ENCODE measurements at regions not wholly inside any gene's neighbourhood (a gene's known extent, or its start where the extent isn't known, plus 50 kb on each side); places are given as distances from the start of the nearest gene placed in this dataset.
A peak's percentile ranks its signal among the peaks of the same experiment; 100 is the strongest.

DNA sequence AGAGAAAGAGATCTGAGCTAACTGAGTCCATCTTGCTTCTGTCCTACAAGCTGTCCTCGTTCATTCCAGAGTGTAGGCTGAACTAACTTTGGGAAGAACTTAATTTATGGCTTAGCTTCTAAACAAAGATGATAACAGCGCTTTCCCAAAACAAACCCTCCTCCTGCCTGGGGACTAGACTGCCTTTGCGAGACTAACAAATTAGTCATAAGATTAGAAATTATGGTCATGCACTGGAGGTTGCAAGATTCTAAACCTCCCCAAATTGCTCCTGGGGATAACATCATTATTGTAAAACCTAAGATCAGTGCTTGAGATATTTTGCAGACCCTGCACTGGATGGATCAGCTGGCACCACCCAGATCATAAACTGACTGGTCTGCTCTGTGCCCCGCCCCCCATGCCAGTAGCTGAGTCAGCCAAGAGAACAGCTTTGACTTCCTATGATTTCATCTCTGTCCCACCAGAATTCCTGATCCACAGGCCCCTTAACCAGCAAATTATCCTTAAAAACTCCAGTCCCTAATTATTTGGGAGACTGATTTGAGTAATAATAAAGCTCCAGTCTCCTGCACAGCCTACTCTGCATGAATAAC is 883.3 kb downstream of the TRIML1 start:
- peak; percentile 85 for DNase-seq (ENCODE audit: low read depth)

- no peak for DNase-seq (ENCODE audit: low read depth)
Observed at GRCh38 chr4:189029976-189030504, 890.8 kb downstream of the TRIML1 start.

DNA sequence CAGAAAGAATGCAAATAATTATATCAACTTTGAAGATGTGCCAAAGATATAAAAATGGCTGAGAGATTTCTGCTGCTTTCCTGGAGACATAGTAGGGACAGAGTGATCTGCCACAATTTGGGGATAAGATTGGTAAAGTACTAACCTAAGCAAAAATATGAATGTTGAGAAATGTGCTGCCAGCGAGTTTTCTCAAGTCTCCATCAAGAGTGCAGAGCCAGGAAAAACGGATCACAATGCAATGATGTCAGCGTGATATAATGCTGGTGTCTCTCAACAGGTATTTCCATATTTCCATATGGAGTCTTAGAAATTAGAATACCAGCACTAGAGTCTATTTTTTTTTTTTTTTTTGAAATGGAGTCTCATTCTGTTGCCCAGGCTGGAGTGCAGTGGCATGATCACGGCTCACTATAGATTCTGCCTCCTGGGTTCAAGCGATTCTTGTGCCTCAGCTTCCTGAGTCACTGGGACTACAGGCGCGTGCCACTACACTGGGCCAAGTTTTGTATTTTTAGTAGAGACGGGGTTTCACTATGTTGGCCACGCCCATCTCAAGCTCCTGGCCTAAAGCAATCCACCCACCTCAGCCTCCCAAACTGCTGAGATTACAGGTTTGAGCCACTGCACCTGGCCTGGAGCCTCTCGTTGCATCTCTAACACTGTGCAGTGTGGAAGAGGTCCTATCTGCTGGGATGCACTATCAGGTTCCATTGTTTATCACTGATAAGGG is 893.5 kb downstream of the TRIML1 start:
- DNase-seq (ENCODE audit: low read depth), result no peak

DNA sequence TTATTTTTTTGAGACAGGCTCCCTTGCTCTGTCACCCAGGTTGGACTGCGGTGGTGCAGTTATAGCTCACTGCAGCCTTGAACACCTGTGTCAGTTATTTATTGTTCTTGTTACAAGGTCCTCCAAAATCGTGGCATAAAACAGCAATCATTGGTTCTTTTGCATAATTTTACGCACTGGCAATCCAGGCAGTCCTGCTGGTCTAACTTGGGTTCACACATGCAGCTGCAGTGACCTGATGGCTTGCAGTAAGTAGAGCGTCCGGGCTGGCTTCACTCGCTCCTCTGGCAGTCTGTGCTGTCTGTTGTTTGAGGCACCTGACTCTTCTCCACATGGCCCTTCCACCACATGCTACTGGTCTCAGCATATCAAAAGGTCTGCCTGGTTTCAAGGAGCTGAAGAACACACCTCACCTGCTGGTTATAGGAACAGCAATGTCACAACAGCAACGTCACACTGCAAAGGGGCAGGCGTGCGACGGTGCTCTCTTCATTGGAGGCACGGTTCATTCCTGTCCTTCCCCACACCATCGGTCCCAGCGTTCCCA is 894.6 kb downstream of the TRIML1 start:
- DNase-seq (ENCODE audit: low read depth), result no peak

DNA sequence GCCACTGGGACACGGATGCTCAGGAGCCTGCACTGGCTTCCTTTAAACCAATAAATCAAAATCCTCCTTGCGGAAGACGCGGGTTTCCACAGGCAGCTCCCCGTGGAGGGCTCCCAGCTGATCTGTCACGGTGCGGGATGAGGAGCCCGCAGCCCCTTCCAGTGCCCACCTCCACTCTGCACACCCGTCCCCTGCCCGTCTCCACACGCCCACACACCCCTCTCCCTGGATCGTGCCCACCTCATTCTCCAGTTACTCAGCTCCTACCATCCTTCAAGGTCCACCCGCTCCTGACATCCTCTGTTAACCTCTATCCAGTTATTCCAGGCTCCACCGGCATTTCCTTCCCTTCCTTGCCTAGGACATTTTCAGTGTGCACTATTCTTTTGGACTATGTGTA is 895.9 kb downstream of the TRIML1 start:
- DNase-seq (ENCODE audit: low read depth), result no peak

DNA sequence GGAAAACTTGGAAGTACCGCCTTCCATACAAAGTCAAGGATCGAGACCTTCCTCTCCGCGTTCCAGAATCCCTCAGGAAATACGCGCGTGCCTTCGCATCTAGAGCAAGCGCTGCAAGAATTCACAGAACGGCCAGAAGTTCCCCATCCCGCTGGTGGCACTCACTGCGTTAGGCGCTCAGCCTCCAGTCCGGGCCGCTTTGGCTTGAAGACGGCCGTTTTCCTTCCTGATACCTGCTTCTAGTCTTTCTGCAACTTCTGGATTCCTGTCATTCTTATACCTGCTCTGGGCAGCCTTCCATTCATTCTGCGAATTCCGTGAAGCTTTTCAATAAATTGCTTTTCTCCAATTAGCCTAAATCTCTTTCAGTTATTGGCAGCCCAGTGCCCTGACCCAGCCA is 896.4 kb downstream of the TRIML1 start:
- no peak for DNase-seq (ENCODE audit: low read depth)

DNA sequence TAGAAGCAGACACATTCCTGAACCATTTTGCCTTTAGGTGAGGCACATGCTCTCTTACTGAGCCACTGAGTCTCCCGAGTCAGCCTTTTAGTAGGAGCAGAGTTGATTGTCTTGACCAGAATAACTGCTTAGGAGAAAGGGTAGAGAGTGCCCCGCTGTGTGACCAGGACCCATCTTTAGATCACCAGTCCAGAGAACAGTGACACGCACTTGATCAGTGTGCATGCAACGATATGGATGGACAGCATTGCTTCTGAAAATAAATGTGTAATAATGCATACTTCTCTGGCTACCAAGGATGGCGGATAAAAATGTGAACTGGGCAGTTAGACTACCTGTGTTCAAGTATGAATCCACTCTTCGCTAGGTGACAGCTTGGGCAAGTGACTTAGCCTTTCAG is 897.7 kb downstream of the TRIML1 start:
- no peak for DNase-seq (ENCODE audit: low read depth)

DNA sequence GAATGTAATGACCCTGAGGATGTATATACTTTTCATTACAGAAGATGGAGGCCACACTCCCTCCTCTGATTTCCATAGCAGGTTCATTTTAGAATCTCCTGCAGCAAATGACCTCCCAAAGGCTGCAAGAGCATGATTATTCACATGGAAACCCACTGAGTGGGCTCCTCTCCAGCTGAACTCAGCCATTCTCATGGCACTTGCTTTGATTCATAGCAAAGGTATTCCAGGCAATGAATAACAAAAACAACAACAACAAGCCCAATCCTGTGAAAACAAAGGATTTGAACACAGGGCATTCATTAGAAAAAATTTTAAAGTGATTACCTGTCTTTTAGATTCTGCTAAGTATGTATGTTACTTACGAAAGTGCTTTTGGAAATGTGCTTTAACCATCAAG is 894.0 kb upstream of the FRG1 start:
- DNase-seq (ENCODE audit: low read depth), result peak; percentile 55

DNA sequence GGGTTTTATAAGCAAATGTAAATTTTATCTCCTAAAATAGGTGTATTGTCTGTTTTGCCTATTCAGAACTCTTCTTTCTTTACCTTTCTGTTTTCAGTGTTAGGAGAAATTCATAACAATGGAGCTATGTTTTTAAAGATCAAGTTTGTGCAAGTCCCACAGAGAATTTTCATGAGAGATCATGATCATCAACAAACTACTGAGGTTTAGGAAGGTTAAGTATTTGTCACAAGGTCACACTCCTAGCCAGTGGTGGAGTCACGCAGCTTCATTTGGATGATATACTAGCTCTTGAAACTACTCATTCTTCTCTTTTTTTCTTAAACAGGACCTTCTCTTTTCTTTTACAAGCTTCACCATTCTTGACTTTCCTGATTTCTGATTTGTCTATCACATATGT is 892.6 kb upstream of the FRG1 start:
- DNase-seq (ENCODE audit: low read depth), result peak; percentile 60

GRCh38 chr4:189049682-189050081 is 891.0 kb upstream of the FRG1 start:
- DNase-seq (ENCODE audit: low read depth), result no peak

DNA sequence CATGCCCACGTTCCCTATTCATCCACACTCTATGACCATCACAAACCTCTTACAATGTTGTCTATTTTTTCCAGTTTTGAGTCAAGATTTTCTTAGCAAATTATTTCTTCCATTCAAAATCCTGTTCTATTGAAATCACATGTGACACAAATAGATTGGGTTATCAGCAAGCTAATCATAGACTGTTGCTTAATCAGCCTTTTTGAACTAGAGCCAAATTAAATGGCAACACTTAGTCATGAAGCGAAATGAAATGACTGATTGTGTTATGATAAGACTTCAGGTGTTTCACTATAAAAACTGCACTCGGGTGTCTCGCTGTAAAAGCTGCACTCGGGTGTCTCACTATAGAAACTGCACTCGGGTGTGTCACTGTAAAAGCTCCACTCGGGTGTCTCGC is 890.0 kb upstream of the FRG1 start:
- no peak for DNase-seq (ENCODE audit: low read depth)

GRCh38 chr4:189053621-189054020 is 887.1 kb upstream of the FRG1 start:
- DNase-seq (ENCODE audit: low read depth), result no peak

DNA sequence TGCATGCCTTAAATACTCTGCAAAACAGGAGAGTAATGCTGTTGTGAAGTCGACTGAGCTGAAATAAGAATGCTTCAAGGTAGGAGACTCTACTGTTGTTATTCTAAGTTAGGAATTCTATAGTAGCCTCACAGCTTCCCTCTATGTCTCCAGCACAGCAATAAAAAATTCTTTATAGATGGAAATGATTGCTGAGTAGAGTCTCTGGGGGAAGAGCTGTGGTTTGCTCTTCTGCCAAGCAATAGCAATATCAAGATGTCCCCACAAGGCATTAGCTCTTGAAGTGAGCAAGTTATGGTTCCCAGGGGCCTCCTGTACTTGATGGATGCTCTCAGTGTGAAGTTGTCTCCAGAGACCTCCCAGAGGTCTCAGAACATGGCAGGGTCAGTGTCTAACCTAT is 880.6 kb upstream of the FRG1 start:
- DNase-seq (ENCODE audit: low read depth), result no peak

DNA sequence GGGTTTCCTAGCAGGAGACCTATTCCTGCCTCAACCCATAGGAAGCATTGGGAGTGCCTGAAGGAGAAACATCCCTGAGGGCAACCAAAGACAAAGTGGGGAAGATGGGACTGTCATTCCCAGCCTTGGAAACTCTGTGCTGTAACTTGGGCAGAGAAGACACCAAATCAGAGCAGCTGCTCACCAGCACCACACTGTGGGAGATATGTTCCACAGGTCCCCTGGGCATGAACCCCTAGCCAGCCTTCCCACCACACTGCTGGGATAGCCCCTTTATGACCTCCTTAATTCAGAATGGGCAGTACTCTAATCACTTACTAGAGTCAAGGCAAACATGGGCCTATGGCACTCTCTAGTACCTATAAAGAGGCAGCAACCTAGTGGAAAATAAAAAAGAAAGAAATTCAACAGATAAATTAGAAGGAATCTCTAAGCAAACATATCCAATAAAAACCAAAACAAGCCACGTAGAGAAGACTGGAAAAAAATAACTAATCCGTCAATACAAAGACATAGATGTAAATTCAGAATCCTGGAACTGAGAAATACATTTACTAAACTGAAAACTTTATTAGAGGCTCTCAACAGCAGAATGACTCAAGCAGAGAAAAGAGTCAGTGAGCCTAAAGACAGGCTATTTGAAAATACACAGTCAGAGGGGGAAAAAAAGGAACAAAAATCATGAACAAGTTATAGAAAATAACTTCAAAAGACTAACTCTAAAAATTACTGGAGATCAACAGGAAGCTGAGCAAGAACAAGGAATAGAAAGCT is 878.4 kb upstream of the FRG1 start:
- no peak for DNase-seq (ENCODE audit: low read depth)

DNA sequence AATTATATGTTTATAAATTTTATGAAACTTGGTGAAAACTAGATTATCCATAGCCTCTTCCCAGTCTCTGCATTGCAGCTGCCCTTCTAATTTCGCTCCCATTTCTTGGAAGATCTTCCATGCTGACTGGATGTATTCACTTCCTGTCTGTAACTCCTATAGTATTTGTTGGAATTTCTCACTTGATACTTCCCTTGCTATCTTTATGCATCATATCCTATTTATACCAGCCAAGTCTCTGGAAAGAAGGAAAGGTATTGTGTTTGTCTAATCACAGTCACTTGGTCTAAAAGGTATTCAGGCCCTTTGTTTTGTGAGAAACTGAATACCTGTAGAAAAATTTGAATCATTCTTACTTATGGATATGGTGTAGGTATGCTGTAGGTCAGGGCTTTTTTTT is 870.9 kb upstream of the FRG1 start:
- DNase-seq (ENCODE audit: low read depth), result no peak

DNA sequence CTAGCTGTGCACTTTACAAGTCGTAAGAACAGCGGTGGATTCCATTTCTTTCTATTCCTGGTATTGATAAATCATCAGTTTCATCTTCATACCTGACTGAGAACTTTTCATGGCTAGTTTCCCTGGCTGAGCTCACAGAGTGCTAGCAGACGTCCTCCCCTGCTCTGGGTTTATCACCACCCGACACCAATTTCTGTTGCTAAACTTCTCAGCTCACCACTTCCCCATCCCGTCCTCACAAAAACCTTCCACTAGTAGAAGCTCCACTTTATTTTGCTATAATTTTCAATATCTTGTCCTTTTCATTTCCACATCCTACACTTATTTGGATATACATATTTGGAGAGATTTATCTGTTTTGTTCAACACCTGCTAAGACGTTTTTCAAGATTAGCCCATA is 869.4 kb upstream of the FRG1 start:
- no peak for DNase-seq (ENCODE audit: low read depth)

DNA sequence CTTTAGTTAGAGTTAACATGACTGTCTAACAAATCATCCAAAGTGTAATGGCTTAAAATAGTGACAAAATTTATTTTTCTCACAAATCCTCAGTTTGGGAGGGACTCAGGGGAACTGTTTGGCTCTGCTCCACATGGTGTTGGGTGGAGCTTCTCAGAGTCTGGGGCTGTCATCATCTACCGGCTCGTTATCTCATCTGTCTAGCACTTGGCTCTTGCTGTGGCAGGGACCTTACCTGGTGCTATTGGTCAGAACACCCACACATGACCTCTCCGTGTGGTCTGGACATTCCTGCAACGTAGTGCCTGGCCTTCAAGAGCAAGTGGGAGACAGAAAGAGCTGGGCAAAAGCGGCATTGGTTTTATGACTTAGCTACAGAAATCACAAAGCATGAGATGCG is 866.9 kb upstream of the FRG1 start:
- DNase-seq (ENCODE audit: low read depth), result no peak

- peak; percentile 38 for DNase-seq (ENCODE audit: low read depth)
Observed at GRCh38 chr4:189081826-189082225, 858.8 kb upstream of the FRG1 start.

GRCh38 chr4:189083769-189084168 is 856.9 kb upstream of the FRG1 start:
- DNase-seq (ENCODE audit: low read depth), result no peak

- DNase-seq (ENCODE audit: low read depth), result no peak
Observed at GRCh38 chr4:189084671-189085070, 856.0 kb upstream of the FRG1 start.

DNA sequence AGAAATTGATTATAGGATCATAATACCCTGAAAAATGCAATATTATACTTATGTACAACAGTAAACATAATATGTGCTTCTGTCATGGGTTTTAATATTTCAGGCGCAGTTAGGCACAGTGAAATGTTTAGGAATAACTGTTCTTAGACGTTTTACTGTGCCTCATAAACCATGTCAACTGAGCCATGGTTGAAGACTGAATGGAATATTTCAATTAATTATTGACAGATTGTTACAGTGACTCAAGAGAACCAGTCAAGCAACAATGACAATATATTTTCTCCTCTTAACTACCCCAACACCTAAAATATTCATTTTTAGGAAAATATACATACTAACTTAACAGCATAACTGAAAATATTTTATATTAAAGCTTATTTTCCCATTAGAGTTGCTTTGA is 852.7 kb upstream of the FRG1 start:
- no peak for DNase-seq (ENCODE audit: low read depth)

GRCh38 chr4:189088780-189089179 is 851.9 kb upstream of the FRG1 start:
- DNase-seq (ENCODE audit: low read depth), result no peak

Data from M059J (cell line).